Uterus (tissue), 2 donors: ENCODE measurements at regions not wholly inside any gene's neighbourhood (a gene's known extent, or its start where the extent isn't known, plus 50 kb on each side); places are given as distances from the start of the nearest gene placed in this dataset.

Source experiments
- POLR2A ChIP-seq, 2 donors: fragments of 450-650 bp; IDR thresholded peaks; one replicate each; pipeline ENCODE4 v1.6.1; 2016; ENCODE audit warnings: antibody characterized with exemption in 2 of 2, mild to moderate bottlenecking in 1 of 2, moderate library complexity in 1 of 2
- TF ChIP-seq, protein P1 (sequence below), 4 experiments: fragments of 200-600 bp in 2 of 4; fragments of 450-650 bp in 2 of 4; sonication (generic) in 2 of 4; IDR thresholded peaks; one replicate each; pipeline ENCODE4 v1.5.1; 2016 to 2019; ENCODE audit warnings: antibody characterized with exemption in 4 of 4, mild to moderate bottlenecking in 2 of 4, moderate library complexity in 1 of 4

DNA sequence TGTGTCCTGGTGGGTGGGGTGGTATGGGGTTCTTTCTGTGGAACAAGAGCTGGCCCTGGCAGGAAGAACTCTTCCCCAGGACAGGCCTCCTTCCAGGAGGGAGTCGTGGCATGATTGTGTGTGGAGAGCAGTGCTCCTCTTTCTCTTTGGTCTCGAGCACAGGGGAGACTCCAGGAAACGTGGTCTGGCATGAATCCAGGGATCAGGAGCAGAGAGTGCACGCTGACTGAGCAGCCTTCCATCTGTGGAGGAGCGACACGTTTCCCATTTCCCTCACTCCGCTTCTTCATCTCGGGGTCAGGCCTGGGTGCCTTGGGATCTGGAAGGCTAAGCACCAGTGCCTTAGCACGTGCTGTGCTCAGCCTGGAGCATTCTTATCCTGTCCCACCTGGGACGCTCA, 132.0 kb upstream of the HDAC4 start:
- TF ChIP-seq, protein P1, sequence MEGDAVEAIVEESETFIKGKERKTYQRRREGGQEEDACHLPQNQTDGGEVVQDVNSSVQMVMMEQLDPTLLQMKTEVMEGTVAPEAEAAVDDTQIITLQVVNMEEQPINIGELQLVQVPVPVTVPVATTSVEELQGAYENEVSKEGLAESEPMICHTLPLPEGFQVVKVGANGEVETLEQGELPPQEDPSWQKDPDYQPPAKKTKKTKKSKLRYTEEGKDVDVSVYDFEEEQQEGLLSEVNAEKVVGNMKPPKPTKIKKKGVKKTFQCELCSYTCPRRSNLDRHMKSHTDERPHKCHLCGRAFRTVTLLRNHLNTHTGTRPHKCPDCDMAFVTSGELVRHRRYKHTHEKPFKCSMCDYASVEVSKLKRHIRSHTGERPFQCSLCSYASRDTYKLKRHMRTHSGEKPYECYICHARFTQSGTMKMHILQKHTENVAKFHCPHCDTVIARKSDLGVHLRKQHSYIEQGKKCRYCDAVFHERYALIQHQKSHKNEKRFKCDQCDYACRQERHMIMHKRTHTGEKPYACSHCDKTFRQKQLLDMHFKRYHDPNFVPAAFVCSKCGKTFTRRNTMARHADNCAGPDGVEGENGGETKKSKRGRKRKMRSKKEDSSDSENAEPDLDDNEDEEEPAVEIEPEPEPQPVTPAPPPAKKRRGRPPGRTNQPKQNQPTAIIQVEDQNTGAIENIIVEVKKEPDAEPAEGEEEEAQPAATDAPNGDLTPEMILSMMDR (IDR thresholded peaks at IDR 0.05) = no peak
- no peak for TF ChIP-seq POLR2A (IDR thresholded peaks at IDR 0.05)
